NCI-H345 treated with DMSO at 0.1 percent for 48 hours (cell line): ENCODE measurements at regions not wholly inside any gene's neighbourhood (a gene's known extent, or its start where the extent isn't known, plus 50 kb on each side); places are given as distances from the start of the nearest gene placed in this dataset.

Experiments
- DNase-seq: peaks from one replicate; lab custom pipeline; 2025; ENCODE audit not compliant: unreplicated experiment; lab: John Stamatoyannopoulos, UW

DNA sequence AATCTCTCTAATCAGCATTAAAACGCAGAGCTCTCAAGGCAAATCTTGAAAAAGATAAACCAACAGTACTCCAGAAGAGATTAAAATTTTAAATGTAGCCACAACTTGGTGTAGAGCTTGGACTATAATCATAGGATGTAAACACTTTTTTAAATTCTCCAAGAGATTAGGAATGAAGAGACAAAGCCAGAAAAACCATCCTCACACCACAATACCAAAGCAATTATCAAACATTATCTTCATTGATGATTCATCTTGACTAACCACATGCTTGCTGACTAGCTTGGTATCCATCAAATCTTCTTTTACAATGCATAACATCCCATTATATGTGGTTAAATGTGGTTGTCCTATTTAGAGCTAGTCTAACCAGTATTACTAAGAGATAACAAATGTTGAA is 815.1 kb downstream of the TLE1 start:
- no peak for DNase-seq

DNA sequence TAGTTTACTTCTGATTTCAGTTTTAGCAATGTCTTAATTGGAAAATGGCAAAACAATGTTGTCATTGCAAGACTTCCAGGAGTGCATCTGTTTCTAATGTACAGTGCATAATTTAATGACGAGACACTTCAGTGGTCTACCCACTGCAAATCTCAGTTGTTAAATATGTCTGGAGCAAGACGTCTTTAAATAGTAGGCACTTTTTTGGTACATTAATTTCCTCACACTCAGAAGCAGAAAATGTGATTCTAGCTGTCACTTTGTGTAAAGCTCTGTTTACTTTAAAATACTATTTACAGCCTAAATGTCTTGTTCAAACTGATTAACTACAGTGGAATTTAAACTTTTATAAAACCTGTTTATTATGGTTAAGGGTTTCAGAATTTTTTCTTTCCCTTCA is 815.5 kb downstream of the TLE1 start:
- no peak for DNase-seq

DNA sequence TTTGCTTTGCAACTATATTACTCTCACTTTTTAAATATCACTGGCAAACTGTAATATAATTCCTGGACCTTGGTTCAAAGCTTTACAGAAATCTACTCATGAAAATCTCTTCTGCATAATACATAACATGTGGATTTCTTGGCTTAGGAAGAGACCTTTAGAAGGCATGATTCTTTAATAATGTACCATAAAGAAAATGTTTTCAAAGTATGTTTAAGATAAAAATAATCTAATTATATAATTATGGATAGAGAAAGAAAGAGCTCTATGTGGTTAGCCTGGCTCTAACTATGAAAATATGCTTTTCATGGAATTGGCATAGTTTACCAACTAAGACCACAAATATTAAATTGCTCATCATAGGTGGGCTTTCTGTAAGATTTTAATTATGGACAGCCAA is 817.8 kb downstream of the TLE1 start:
- DNase-seq, result no peak

DNA sequence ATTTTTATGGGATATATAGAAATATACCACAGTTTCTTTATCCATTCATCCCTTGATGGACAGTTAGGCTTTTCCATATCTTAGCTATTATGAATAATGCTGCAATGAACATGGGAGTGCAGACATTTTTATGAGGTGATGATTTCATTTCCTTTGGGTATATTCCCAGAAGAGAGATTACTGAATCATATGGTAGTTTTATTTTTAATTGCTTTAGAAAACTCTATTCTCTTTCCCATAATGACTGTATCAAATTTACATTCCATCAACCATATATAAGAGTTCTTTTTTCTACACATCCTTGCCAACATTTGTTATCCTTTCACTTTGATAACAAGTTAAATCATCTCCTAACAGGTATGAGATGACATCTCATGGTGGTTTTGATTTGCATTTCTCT is 821.6 kb downstream of the TLE1 start:
- DNase-seq, result no peak

DNA sequence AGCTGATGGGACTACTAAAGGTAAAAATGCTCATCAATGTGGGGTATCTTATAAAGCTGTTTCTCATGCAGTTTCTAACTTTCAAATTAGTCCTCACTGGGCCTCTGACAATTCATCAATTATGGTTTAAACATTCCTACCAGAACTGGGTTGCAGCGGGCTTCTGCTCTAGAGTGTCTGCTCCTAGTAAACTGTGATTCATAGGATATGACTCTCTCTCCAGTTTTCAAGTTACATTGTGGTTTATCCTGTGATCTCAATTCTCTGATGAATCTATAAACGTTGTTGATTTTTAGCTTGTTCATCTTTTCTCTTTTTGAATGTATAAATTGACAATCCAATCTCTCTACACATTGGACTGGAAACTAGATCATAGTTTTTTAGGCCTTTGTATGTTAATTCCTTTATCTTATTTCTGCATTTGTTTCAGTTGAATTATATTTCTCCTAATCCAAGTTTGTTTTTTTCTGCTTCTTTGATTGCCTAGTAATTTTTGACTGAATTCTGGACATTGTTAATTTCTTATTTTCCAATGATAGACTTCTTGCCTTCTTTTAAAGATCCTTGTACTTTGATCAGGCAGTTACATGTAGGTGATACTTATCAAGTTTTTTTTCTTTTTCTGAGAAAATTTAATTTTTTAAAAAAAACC is 822.6 kb downstream of the TLE1 start:
- DNase-seq, result no peak

DNA sequence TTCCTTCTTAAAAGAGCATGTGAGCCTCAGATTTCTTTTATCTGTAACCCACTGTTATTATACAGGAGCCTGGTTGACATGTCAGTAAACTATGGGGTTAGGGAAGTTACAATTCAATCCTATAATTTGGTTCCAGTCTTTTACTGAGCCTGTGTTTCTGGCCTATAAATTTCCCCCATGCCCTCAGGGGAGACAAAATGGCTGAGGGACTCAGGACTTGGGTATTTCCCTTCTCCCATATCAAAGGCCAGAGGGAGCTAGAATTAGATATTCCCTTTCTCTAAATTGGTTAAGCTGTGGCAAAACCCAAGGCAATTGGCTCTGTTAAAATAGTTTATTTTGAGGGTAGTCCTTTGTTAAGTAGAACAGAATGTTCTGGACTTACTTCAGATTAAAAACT is 823.2 kb downstream of the TLE1 start:
- DNase-seq, result no peak

DNA sequence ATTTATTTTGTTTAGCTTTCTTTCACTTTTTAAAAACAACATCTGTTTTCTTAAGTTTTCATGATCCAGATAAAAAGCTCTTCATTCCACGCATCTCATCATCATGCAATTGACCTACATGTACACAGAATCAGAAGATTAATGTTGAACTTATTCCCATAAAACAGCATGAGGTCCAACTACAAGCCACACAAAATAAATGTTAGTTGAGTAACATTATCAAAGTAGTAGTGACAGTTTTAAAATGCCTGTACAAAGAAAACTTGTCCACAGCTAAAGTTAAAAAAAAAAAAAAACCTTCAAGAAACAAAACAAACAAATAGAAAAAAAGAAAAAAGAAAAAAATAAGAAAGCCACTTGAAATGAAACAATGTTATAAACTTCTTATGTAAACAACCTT is 846.3 kb downstream of the TLE1 start:
- no peak for DNase-seq

DNA sequence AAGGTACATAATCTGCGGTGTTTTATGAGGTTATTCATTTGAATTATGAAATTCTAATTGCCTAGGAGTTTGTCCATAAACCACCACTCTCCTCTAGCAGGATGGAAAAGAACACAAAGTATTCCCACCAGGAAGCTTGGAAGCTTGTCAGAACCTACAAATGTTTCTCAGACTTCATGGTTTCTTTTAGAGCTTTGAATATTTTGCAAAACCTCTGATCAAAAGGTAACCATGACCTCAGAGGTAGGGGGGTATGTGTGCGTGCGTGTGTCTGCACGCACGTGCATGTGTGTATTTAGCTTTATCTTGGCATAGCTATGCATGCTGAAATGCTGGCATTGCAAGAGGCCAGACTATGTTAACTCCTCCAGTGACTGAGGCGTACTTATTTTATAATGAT is 847.0 kb downstream of the TLE1 start:
- no peak for DNase-seq

DNA sequence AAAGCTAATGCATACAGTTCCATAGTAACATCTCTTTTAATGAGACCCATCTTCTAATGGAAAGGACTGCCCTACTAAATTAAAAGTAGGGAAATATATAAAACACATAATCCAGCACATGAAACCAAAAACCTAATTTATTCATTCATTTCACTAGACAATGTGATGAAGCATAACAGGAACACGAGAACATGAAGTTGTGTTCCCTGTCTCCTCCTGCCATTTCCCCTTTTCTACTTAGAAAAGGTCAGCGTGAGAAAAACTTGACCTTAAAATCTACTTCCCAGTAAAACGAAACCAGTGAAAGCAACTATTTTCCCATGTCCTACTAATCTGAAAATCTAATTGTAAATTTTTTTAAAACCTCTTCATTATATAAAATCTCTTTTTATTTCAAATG is 847.5 kb downstream of the TLE1 start:
- no peak for DNase-seq

DNA sequence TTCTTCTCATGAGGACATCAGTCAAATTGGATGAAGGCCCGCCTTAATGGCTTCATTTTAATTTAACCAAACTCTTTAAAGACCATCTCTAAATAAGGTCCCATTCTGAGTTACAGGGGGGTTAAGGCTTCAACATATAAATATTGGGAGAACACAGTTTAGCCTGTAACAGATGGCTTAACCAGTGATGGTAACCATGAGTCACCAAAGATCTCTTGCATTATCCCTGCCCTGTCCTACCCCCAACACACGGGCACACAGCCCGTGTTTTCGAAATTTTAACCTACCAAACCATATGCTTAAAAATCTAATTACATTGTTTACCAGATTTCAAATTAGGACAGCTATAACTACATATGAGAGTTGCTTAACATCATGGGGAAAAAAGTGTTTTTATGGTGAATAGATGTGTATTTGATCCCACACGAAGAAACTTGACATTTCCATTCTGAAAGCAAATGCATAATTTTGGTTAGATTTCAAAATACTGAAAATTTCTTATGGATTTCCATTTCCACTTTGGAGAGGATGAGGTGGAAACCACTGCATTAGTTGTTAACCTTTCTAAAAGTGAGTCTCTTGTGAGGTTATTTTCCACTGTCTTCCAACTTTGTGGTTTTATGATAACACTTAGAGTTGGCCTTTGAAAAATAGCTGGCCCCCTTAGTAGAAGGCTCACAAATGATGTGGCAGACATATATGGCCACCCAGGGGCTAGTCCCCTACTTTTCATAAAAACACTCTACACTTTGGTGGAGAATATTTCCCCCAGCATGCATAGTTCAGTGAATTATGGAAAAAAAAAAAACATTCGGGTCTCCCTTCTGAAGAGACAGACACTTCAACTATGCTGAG is 849.3 kb downstream of the TLE1 start:
- DNase-seq, result no peak

DNA sequence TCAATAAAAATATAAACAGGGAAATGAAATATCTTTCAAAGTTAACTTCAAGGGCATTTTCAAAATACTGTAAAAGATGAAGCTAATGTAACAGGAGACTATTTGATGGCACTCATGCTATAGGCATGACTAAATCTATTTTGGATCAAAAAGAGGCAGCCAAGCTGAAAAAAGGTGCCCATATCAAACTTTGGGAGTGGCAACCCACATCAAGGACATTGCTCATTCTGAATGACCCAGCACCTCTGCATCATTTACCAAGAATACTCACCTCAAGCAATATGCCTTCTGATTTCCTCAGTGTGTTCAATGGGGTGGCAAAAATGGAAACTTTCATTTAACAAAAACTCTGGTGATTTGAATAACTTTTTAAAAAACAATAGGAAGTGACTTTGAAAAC is 853.3 kb downstream of the TLE1 start:
- no peak for DNase-seq

DNA sequence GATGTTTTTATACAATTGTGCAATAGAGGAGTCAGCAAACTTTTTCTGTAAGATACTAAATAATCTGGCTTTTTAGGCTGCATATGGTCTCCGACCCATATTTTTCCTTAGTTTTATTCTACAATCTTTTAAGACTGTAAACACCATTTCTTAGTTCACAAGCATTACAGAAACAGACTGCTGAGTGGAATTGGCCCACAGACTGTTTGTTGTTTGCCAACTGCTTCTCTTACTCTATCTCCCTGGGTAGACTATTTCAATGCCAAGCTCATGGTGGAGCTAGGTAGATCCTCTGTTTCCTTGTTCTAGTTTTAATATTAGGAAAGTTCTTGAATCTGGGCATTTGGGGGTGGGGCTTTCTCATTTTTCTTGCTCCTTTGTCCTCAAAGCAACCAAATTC is 857.6 kb downstream of the TLE1 start:
- DNase-seq, result no peak

DNA sequence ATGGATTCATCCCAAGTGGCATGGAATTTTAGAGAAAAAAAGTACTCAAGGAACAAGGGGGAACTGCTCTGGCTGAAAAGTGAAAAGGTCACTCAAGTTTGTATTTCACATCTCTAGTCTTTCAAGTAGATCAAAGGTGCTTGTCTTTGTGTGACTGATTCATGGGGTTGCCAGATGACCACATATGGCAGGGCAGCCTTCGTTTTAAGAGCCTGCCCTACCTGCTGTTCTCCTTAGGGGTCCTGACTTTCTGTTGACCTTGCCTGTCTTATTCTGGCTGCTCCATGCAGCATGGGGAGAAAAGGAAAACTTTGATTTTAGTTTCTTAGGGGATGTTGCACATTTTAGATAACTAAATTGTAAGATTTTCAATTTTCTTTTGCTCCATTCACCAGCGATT is 877.7 kb downstream of the TLE1 start:
- no peak for DNase-seq

DNA sequence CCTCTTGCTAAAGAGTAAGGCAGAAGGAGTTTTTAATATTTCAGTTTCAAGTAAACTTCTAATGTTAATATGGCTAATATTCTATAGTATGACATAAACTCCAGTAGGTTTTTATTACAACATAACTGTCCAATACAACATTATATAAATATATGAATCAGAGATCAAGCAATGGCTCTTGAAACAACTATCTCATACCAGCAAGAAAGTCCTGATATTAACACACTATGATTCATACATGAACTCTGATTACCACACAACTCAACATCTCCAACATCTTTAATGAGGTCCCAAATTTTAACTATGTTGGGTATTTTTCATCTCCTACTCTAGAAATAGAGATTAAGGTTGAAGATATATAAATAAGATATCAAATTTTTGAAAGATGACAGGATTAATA is 878.3 kb downstream of the TLE1 start:
- DNase-seq, result no peak

DNA sequence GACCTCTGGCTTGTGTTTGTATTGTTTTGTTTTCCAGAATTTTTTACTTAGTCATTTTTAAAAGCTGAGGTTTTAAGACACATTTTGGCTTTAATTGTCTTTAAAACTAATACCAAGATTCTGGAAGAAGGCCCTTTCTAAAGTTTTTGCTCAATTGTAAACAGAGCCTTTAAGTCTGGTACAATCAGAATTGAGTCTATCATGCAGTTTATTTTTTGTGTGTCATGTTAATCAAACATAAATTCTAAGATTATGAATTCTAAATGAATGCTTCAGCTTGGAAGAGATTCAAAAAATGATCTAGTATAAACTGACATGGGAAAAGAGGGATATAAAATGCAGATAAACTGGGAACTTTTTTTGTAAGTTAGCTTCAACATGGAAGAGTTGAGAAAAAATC is 882.7 kb downstream of the TLE1 start:
- DNase-seq, result no peak

DNA sequence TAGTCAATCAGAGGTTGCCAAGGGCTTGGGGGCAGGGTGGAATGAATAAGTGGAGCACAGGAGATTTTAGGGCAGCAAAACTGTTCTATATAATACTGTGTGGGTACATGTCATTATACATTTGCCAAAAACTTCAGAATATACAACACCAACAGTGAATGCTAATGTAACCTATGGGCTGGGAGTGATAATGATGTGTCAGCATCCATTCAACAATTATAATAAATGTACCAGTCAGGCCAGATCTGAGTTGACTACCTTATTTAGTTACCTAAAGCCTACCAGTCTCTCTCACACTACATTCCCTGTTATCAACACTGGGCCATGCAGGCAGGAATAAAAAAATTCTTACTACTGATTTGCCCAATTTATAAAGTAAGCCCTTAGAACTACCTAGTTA is 884.5 kb downstream of the TLE1 start:
- no peak for DNase-seq

DNA sequence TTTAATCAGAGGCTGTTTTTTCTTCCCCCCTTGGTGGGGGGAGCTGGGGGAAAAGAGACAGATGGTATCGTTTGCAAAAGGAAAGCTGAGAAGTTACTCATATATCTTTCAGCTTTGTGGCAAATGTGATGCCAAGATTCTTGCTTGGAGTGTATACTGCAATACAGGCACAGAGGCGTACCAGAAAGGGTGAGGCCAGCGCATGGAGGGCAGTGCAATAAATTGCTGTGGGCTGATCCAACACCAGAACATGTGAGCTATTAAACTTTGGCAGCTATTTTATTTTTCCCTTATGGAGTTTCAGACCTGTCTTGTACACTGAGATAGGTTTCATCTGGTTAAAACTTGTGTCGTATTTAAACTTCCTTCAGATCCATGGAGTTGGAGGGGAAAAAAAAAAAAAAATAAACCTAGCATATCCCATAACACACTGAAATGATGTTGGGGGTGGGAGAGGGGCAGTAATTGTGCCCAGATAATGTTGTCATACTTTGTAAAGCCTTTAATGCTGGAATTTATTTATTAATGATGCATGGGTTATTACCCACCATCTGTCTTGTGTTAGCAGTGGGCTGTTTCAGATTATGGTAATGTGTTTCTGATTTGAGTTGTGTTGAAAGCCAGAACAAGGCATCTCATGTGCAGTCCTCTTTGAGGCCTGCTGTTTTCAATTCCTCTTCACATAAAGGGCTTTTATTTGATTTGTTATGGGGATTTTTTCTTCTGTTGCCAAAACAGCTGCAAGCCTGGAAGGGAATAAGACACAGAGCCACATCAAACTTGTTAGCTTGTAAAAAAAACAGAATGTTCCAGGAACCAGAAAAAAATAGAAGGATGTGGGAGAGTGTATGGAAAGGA is 891.3 kb downstream of the TLE1 start:
- no peak for DNase-seq

DNA sequence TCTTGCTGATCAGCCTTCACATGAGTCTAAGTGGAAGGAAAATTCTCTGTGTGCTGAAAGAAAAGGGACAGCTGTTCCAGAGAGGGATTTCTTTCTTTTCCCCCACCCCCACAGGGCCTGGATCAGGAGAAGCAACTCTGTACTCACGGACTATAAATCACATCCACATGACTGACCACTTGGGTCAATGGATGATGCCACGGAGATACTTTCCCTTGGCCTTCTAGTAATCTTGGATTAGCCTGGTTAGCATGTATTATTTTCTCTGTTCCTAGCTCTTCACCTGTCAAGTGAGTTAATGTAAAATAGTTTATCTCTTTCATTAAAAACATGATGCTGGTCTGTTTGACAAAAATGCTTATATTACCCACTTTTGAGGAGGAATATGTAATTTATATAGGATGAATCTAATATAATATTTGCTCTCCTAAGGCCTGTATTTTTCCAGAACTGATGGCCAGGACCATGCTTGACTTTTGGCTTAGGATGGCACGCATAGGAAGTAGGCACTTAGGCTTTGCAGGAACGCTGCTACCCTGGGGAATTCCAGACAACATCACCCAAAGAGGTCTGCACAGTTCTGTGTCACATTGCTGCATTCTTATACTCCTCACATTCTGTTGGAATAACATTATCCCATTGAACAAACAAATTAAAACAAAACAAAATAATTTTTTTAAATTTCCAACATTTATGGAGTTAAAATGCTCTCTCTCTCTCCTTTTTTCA is 892.1 kb downstream of the TLE1 start:
- no peak for DNase-seq

DNA sequence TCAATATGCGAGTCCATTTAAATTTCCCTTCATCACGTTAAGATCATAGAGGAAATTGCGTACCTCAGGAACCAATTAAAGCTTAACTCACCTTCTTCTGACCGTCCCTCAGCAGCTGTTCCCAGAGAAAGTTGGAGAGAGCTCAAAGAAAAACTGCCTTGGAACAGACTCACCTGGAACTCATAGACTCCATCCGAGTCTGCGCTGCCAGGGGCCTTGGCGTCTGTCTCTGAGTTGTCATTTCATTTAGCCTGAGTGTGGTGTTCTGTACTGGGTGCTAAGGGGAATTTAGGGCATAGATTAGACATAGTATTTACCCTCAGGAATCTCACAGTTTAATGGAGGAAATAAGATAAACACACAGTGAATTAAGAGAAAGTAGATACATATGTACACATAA is 892.7 kb downstream of the TLE1 start:
- no peak for DNase-seq

DNA sequence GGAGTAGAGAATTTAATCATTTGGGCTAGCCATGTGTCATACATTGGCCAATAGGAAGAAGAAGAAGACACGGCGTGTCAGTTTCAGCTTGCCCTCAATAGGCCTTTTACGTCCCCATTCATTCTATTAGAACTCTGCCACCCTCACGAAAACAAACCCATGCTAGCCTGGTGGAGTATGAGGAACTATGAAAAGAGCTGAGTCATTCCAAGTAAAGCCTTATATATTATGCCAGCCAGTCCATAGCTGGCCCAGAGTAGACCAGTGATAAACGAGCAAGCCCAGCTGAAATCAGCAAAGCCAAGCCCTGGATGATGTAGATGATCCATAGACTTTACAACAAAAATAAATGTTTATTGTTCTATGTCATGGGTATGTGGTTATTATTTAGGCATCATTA is 895.1 kb downstream of the TLE1 start:
- DNase-seq, result no peak

DNA sequence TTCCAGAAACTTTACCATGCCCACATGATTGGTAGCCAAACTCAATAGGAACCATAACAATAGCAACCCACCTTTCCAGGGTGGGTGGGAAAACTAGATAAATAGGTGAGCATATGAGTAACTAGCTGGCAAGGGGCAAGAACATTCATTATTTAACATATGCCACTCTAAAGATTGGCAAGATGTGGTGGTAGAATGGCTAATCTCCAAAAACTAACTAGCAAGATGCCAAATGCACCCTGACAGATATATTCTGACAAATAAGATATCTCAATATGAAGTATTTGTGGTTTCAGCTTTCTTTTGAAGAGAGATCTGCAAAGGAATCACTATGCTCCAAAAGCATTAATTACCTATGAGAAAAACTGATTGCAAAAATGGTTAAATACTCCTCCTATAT is 895.6 kb downstream of the TLE1 start:
- DNase-seq, result no peak
